ENCODE measurements at regions not wholly inside any gene's neighbourhood (a gene's known extent, or its start where the extent isn't known, plus 50 kb on each side); places are given as distances from the start of the nearest gene placed in this dataset.

DNA sequence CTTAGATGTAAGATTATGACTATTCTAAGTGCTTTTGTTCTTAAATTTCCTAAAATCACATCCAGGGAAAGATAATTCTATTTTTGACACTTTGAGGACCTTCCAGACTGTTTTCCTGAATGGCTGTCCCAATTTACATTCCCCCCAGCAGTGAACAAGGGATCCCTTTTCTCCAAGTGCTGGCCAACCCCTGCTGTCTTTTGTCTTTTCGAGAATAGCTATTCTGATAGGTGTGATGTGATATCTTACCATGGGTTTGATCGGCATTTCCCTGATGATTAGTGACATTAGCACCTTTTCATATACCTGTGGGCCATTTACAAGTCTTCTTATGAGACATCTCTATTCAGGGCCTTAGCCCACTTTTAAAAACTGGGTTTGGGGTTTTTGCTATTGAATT, 526.7 kb upstream of the FZD8 start:
- Histone ChIP-seq H3K4me3 (replicated peaks in 1 of 2; ENCODE audit: low read depth in 1 of 2, low read length in 2 of 2) (no peak overlapping the region), H3K4me1 (ENCODE audit: control insufficient read depth in 1 of 2, insufficient read depth in 2 of 2, low read length in 2 of 2) (no peaks in the 10 kb centered on the region), H4K20me1 (ENCODE audit: insufficient read depth) (no peaks in the 10 kb centered on the region), H3K9me2 (ENCODE audit: insufficient read depth) (no peaks in the 10 kb centered on the region), H3K27me3 (ENCODE audit: insufficient read depth, low read length) (no peaks in the 10 kb centered on the region), H3K79me2 (ENCODE audit: insufficient read depth, low read length) (no peaks in the 10 kb centered on the region), H2AFZ (ENCODE audit: low read depth, low read length, poor library complexity, severe bottlenecking) (no peak overlapping the region), H3K4me2 (ENCODE audit: low read length) (no peak overlapping the region), H3K27ac (ENCODE audit: low read depth, low read length) (no peak overlapping the region), H3K9me3 (ENCODE audit: control insufficient read depth in 1 of 2, insufficient read depth in 1 of 2, low read depth in 1 of 2, low read length in 2 of 2) (peaks cover 0 to 21% of the 10 kb centered on the region in 2 experiments; a peak in 2 of 4 replicates), H3K36me3 (ENCODE audit: control insufficient read depth in 1 of 2, insufficient read depth in 2 of 2, low read length in 2 of 2) (no peaks in the 10 kb centered on the region), H3K9ac (ENCODE audit: low read length) (no peak overlapping the region)
- ChIA-PET RAD21 (ENCODE audit: low non-redundant PET in 1 of 2, low total read pairs in 2 of 2, uncharacterized antibody in 2 of 2, unreplicated experiment in 2 of 2) (no interaction called here), POLR2A (no interaction called here), CTCF (no interaction called here)
- ATAC-seq (no peak), DNase-seq (ENCODE audit: low read depth, low spot score) (no peak)
- intact Hi-C loops (cut with micrococcal nuclease), result no loop called here
- TF ChIP-seq ZNF274 (IDR thresholded peaks at IDR 0.05; ENCODE audit: low read depth, low read length) (no peak), EZH2 (IDR thresholded peaks at IDR 0.05) (no peak), POLR2A (IDR thresholded peaks at IDR 0.05; ENCODE audit: borderline replicate concordance, extremely low read depth, insufficient read depth, insufficient read length) (no peak), SRF (IDR thresholded peaks at IDR 0.05; ENCODE audit: low read depth) (no peak), EZH2phosphoT487 (IDR thresholded peaks at IDR 0.05; ENCODE audit: borderline replicate concordance) (no peak)
- TF ChIP-seq, protein P1, sequence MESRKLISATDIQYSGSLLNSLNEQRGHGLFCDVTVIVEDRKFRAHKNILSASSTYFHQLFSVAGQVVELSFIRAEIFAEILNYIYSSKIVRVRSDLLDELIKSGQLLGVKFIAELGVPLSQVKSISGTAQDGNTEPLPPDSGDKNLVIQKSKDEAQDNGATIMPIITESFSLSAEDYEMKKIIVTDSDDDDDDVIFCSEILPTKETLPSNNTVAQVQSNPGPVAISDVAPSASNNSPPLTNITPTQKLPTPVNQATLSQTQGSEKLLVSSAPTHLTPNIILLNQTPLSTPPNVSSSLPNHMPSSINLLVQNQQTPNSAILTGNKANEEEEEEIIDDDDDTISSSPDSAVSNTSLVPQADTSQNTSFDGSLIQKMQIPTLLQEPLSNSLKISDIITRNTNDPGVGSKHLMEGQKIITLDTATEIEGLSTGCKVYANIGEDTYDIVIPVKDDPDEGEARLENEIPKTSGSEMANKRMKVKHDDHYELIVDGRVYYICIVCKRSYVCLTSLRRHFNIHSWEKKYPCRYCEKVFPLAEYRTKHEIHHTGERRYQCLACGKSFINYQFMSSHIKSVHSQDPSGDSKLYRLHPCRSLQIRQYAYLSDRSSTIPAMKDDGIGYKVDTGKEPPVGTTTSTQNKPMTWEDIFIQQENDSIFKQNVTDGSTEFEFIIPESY (IDR thresholded peaks at IDR 0.05; ENCODE audit: extremely low read depth, insufficient replicate concordance, low read length), result no peak
- BruUV-seq (replicated peaks), result no TSS peak
